NCI-H2029 treated with DMSO at 0.1 percent for 48 hours (cell line): ENCODE measurements at regions not wholly inside any gene's neighbourhood (a gene's known extent, or its start where the extent isn't known, plus 50 kb on each side); places are given as distances from the start of the nearest gene placed in this dataset.
"Not testable (repeated sequence)": the region's sequence is repeated elsewhere in the genome, so short reads cannot be mapped to it uniquely, and the experiment has no call there.

Experiments
- DNase-seq: peaks from one replicate; lab custom pipeline; 2025; lab: John Stamatoyannopoulos, UW

- DNase-seq = no peak
Observed at GRCh38 chr5:60444661-60445360, 255.2 kb downstream of the DEPDC1B start.

GRCh38 chr5:60439552-60439951 lies 260.4 kb downstream of the DEPDC1B start:
- no peak for DNase-seq

GRCh38 chr5:60437308-60437707 lies 262.7 kb downstream of the DEPDC1B start:
- DNase-seq = no peak

GRCh38 chr5:60436518-60436917 lies 263.4 kb downstream of the DEPDC1B start:
- DNase-seq = no peak

GRCh38 chr5:60435808-60436207 lies 264.2 kb downstream of the DEPDC1B start:
- no peak for DNase-seq

GRCh38 chr5:60426189-60426588 lies 273.8 kb downstream of the DEPDC1B start:
- DNase-seq = not testable (repeated sequence)

- not testable (repeated sequence) for DNase-seq
Observed at GRCh38 chr5:60420773-60421172, 279.2 kb downstream of the DEPDC1B start.

GRCh38 chr5:60417500-60418181 lies 282.3 kb downstream of the DEPDC1B start:
- no peak for DNase-seq

GRCh38 chr5:60415443-60415842 lies 284.5 kb downstream of the DEPDC1B start:
- no peak for DNase-seq

GRCh38 chr5:60410427-60410826 lies 289.5 kb downstream of the DEPDC1B start:
- DNase-seq = no peak

GRCh38 chr5:60404171-60404570 lies 295.8 kb downstream of the DEPDC1B start:
- DNase-seq = no peak

- DNase-seq = no peak
Observed at GRCh38 chr5:60403343-60404006, 296.5 kb downstream of the DEPDC1B start.

GRCh38 chr5:60402161-60402785 lies 297.7 kb downstream of the DEPDC1B start:
- no peak for DNase-seq

GRCh38 chr5:60401526-60401925 lies 298.4 kb downstream of the DEPDC1B start:
- DNase-seq = no peak

- DNase-seq = no peak
Observed at GRCh38 chr5:60399507-60399906, 300.5 kb downstream of the DEPDC1B start.

GRCh38 chr5:60395712-60396329 lies 304.1 kb downstream of the DEPDC1B start:
- DNase-seq = no peak

- DNase-seq = no peak
Observed at GRCh38 chr5:60387051-60387440, 312.9 kb downstream of the DEPDC1B start.

- DNase-seq = no peak
Observed at GRCh38 chr5:60386436-60387050, 313.4 kb downstream of the DEPDC1B start.

- DNase-seq = no peak
Observed at GRCh38 chr5:60382716-60383115, 317.2 kb downstream of the DEPDC1B start.

- no peak for DNase-seq
Observed at GRCh38 chr5:60379907-60380306, 320.1 kb downstream of the DEPDC1B start.

GRCh38 chr5:60377826-60378225 lies 322.1 kb downstream of the DEPDC1B start:
- DNase-seq = no peak

- no peak for DNase-seq
Observed at GRCh38 chr5:60376860-60377259, 323.1 kb downstream of the DEPDC1B start.
